Neural progenitor cell (in vitro differentiated cells): ENCODE measurements at regions not wholly inside any gene's neighbourhood (a gene's known extent, or its start where the extent isn't known, plus 50 kb on each side); places are given as distances from the start of the nearest gene placed in this dataset.

Experiments used
- DNase-seq: peaks from one replicate; pipeline ENCODE4 v3.0.0-alpha.2; 2016; ENCODE audit warnings: low spot score
- H2AFZ ChIP-seq: fragments of 200-600 bp; sonication (generic); replicated peaks from 2 replicates; pipeline ENCODE4 v1.6.1; 2016; ENCODE audit warnings: antibody characterized with exemption
- H3F3A ChIP-seq: fragments of 200-600 bp; sonication (generic); 2 replicates; pipeline ENCODE4 v1.6.1; 2016; ENCODE audit warnings: antibody characterized with exemption, low read depth
- H3K27ac ChIP-seq: fragments of 200-600 bp; sonication (generic); 2 replicates; pipeline ENCODE4 v1.5.1; 2016; ENCODE audit warnings: mild to moderate bottlenecking
- H3K27me3 ChIP-seq: fragments of 200-600 bp; sonication (generic); 2 replicates; pipeline ENCODE4 v1.6.1; 2016; ENCODE audit warnings: mild to moderate bottlenecking, moderate library complexity
- H3K36me3 ChIP-seq: fragments of 200-600 bp; sonication (generic); 2 replicates; pipeline ENCODE4 v1.5.1; 2016
- H3K4me1 ChIP-seq: fragments of 200-600 bp; sonication (generic); 2 replicates; pipeline ENCODE4 v1.6.1; 2016; ENCODE audit warnings: mixed run types
- H3K4me2 ChIP-seq: fragments of 200-600 bp; sonication (generic); 2 replicates; pipeline ENCODE4 v1.6.1; 2016
- H3K4me3 ChIP-seq: fragments of 200-600 bp; sonication (generic); 2 replicates; pipeline ENCODE4 v1.5.1; 2016
- H3K79me2 ChIP-seq: fragments of 200-600 bp; sonication (generic); 2 replicates; pipeline ENCODE4 v1.6.1; 2016; ENCODE audit warnings: low read depth
- H3K9ac ChIP-seq: fragments of 200-600 bp; sonication (generic); 2 replicates; pipeline ENCODE4 v1.6.1; 2016
- H3K9me3 ChIP-seq: fragments of 200-600 bp; sonication (generic); 2 replicates; pipeline ENCODE4 v1.5.1; 2016; ENCODE audit warnings: low read depth
- H4K20me1 ChIP-seq: fragments of 200-600 bp; sonication (generic); 2 replicates; pipeline ENCODE4 v1.6.1; 2016; ENCODE audit warnings: low read depth
- H3K27ac Mint-ChIP-seq: 3 replicates; pipeline ENCODE4 v1.8.0; 2021; ENCODE audit warnings: mixed read lengths
- H3K27me3 Mint-ChIP-seq: 2 replicates; pipeline ENCODE4 v1.8.0; 2022; ENCODE audit warnings: low read depth, mild to moderate bottlenecking, inconsistent platforms, moderate library complexity, mixed read lengths; ENCODE audit not compliant: insufficient read depth
- H3K36me3 Mint-ChIP-seq: 3 replicates; pipeline ENCODE4 v1.8.0; 2021; ENCODE audit warnings: mixed read lengths
- H3K4me1 Mint-ChIP-seq: 3 replicates; pipeline ENCODE4 v1.8.0; 2021; ENCODE audit warnings: mixed read lengths
- H3K4me3 Mint-ChIP-seq: 3 replicates; pipeline ENCODE4 v1.8.0; 2021; ENCODE audit warnings: mild to moderate bottlenecking, moderate library complexity, mixed read lengths
- H3K9me3 Mint-ChIP-seq: 3 replicates; pipeline ENCODE4 v1.8.0; 2020; ENCODE audit warnings: mixed read lengths
- EZH2 ChIP-seq: fragments of 200-600 bp; sonication (generic); IDR thresholded peaks from 2 replicates; pipeline ENCODE4 v1.6.1; 2017; ENCODE audit warnings: antibody characterized with exemption, mild to moderate bottlenecking, moderate library complexity
- EZH2phosphoT487 ChIP-seq: fragments of 200-600 bp; sonication (generic); IDR thresholded peaks from 2 replicates; pipeline ENCODE4 v1.6.1; 2017; ENCODE audit warnings: antibody characterized with exemption
- TF ChIP-seq, protein P1 (sequence below): fragments of 200-600 bp; sonication (generic); IDR thresholded peaks from 2 replicates; pipeline ENCODE4 v1.5.1; 2017; ENCODE audit warnings: antibody characterized with exemption, mild to moderate bottlenecking

DNA sequence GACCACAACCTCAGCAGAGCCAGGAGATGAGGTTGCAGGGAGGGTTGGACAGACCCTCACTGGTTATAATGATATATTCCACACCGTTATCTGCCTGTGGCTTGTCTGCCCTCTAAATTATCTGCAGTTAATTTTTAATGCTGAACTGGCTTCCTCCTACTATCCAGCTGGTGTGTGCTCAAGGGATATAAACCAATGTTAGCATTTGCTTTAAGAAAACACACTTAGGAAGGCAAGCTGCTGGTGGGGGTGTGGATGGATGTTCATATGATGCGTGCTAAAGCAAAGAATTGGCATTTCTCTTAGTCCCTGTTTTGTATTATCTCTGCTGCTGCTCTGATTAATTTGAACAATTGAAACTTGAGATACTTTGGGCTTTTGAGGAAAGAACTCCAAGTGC is 132.2 kb upstream of the NPVF start:
- Histone ChIP-seq H3K27me3 (no peaks in the 10 kb centered on the region), H3K4me3 (no peak overlapping the region), H3F3A (no peaks in the 10 kb centered on the region), H3K9me3 (no peaks in the 10 kb centered on the region), H2AFZ (no peak overlapping the region), H3K9ac (no peak overlapping the region), H3K36me3 (no peaks in the 10 kb centered on the region), H4K20me1 (no peaks in the 10 kb centered on the region), H3K27ac (no peak overlapping the region), H3K4me2 (no peak overlapping the region), H3K79me2 (no peaks in the 10 kb centered on the region), H3K4me1 (peaks cover 7% of the 10 kb centered on the region)
- Mint-ChIP-seq H3K4me1 (peaks cover 23% of the 10 kb centered on the region), H3K4me3 (no peak overlapping the region), H3K9me3 (peaks cover 9% of the 10 kb centered on the region), H3K36me3 (no peaks in the 10 kb centered on the region), H3K27ac (peak overlapping the region; percentile 84), H3K27me3 (peaks cover 5% of the 10 kb centered on the region)
- TF ChIP-seq EZH2 = no peak
- no peak for TF ChIP-seq EZH2phosphoT487
- TF ChIP-seq, protein P1, sequence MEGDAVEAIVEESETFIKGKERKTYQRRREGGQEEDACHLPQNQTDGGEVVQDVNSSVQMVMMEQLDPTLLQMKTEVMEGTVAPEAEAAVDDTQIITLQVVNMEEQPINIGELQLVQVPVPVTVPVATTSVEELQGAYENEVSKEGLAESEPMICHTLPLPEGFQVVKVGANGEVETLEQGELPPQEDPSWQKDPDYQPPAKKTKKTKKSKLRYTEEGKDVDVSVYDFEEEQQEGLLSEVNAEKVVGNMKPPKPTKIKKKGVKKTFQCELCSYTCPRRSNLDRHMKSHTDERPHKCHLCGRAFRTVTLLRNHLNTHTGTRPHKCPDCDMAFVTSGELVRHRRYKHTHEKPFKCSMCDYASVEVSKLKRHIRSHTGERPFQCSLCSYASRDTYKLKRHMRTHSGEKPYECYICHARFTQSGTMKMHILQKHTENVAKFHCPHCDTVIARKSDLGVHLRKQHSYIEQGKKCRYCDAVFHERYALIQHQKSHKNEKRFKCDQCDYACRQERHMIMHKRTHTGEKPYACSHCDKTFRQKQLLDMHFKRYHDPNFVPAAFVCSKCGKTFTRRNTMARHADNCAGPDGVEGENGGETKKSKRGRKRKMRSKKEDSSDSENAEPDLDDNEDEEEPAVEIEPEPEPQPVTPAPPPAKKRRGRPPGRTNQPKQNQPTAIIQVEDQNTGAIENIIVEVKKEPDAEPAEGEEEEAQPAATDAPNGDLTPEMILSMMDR = no peak
- no peak for DNase-seq

DNA sequence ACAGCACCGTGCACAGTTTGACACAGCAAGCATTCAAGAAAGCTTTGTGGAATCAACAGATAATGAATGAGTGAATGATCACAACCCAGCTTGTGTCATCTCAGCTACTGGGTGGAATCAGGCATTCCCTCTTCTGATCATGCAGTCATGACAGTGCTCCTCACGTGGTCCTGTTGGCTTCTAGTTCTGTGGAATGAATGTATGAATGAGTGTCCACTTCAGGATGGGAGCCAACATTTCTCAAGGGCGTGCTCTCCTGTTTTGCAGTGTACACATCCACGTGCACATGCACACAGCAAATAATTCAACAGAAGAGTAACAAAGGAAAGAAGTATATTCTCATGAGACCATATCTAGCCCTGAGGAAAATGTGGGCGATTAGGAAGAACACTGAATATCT is 133.1 kb upstream of the NPVF start:
- TF ChIP-seq, protein P1 = no peak
- TF ChIP-seq EZH2phosphoT487 (no peak), EZH2 (no peak)
- Mint-ChIP-seq H3K4me3 (no peak overlapping the region), H3K27ac (no peak overlapping the region), H3K36me3 (no peaks in the 10 kb centered on the region), H3K4me1 (peaks cover 23% of the 10 kb centered on the region), H3K9me3 (peaks cover 9% of the 10 kb centered on the region), H3K27me3 (peaks cover 5% of the 10 kb centered on the region)
- Histone ChIP-seq H3K9me3 (no peaks in the 10 kb centered on the region), H3K9ac (no peak overlapping the region), H3K27me3 (no peaks in the 10 kb centered on the region), H3K4me1 (peaks cover 7% of the 10 kb centered on the region), H3K27ac (no peak overlapping the region), H3K4me3 (no peak overlapping the region), H4K20me1 (no peaks in the 10 kb centered on the region), H2AFZ (no peak overlapping the region), H3F3A (no peaks in the 10 kb centered on the region), H3K4me2 (no peak overlapping the region), H3K36me3 (no peaks in the 10 kb centered on the region), H3K79me2 (no peaks in the 10 kb centered on the region)
- no peak for DNase-seq

DNA sequence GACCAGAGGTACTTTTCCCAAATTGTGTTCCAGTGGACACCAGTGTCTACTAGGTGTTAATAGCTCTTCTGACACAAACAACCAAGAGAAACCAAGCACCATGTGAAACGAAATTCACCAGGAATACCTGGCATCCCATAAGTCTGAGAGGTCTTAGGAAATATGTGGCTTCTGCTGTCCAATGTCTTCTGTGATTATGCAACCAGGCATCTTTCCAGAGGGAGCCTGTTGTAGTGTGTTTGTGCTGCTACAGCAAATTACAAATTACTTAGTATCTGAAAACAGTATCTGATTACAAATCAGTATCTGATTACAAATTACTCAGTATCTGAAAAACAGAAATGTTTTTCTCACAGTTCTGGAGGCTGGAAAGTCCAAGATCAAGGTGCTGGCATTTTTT is 133.6 kb upstream of the NPVF start:
- H3K36me3 Mint-ChIP-seq = no peaks in the 10 kb centered on the region
- Histone ChIP-seq H2AFZ (no peak overlapping the region), H3K27me3 (no peaks in the 10 kb centered on the region), H3K9me3 (no peaks in the 10 kb centered on the region), H3K4me3 (no peak overlapping the region), H3K4me2 (no peak overlapping the region), H3F3A (no peaks in the 10 kb centered on the region), H3K9ac (no peak overlapping the region), H3K27ac (no peak overlapping the region), H4K20me1 (no peaks in the 10 kb centered on the region), H3K36me3 (no peaks in the 10 kb centered on the region), H3K79me2 (no peaks in the 10 kb centered on the region), H3K4me1 (peaks cover 7% of the 10 kb centered on the region)
- H3K9me3 Mint-ChIP-seq = peaks cover 9% of the 10 kb centered on the region
- peaks cover 5% of the 10 kb centered on the region for H3K27me3 Mint-ChIP-seq
- no peak overlapping the region for H3K27ac Mint-ChIP-seq
- TF ChIP-seq, protein P1 = no peak
- no peak for TF ChIP-seq EZH2phosphoT487
- TF ChIP-seq EZH2 = no peak
- no peak for DNase-seq
- no peak overlapping the region for H3K4me3 Mint-ChIP-seq
- peaks cover 23% of the 10 kb centered on the region for H3K4me1 Mint-ChIP-seq
